ENCODE measurements at regions not wholly inside any gene's neighbourhood (a gene's known extent, or its start where the extent isn't known, plus 50 kb on each side); places are given as distances from the start of the nearest gene placed in this dataset.

GRCh38 chr10:29131952-29132547 lies 156.8 kb upstream of the LYZL1 start:
- no peak overlapping the region for H3K4me3 Mint-ChIP-seq
- H3K36me3 Mint-ChIP-seq (ENCODE audit: low read depth), result no peaks in the 10 kb centered on the region
- H3K27ac Mint-ChIP-seq (ENCODE audit: unreplicated experiment), result peak overlapping the region; percentile 40
- peaks cover 23% of the 10 kb centered on the region for H3K4me1 Mint-ChIP-seq
- TF ChIP-seq CTCF (conservative IDR thresholded peaks at IDR 0.05), result no peak
- H3K9me3 Mint-ChIP-seq, result peaks cover 2% of the 10 kb centered on the region
- no peaks in the 10 kb centered on the region for H3K27me3 Mint-ChIP-seq (ENCODE audit: low read depth)
- DNase-seq (ENCODE audit: low read depth, low spot score), result no peak

GRCh38 chr10:29132551-29133111 lies 156.2 kb upstream of the LYZL1 start:
- peaks cover 2% of the 10 kb centered on the region for H3K9me3 Mint-ChIP-seq
- H3K36me3 Mint-ChIP-seq (ENCODE audit: low read depth), result no peaks in the 10 kb centered on the region
- H3K27ac Mint-ChIP-seq (ENCODE audit: unreplicated experiment), result peak overlapping the region; percentile 40
- no peak for TF ChIP-seq CTCF (conservative IDR thresholded peaks at IDR 0.05)
- no peak overlapping the region for H3K4me3 Mint-ChIP-seq
- DNase-seq (ENCODE audit: low read depth, low spot score), result no peak
- no peaks in the 10 kb centered on the region for H3K27me3 Mint-ChIP-seq (ENCODE audit: low read depth)
- peaks cover 20% of the 10 kb centered on the region for H3K4me1 Mint-ChIP-seq

- no peaks in the 10 kb centered on the region for H3K36me3 Mint-ChIP-seq (ENCODE audit: low read depth)
- H3K4me3 Mint-ChIP-seq, result no peak overlapping the region
- no peak for TF ChIP-seq CTCF (conservative IDR thresholded peaks at IDR 0.05)
- no peaks in the 10 kb centered on the region for H3K27me3 Mint-ChIP-seq (ENCODE audit: low read depth)
- peaks cover 33% of the 10 kb centered on the region for H3K4me1 Mint-ChIP-seq
- no peak overlapping the region for H3K27ac Mint-ChIP-seq (ENCODE audit: unreplicated experiment)
- peaks cover under 1% of the 10 kb centered on the region for H3K9me3 Mint-ChIP-seq
- DNase-seq (ENCODE audit: low read depth, low spot score), result no peak
Observed at GRCh38 chr10:29135337-29135736, 153.5 kb upstream of the LYZL1 start.

GRCh38 chr10:29136411-29136810 lies 152.5 kb upstream of the LYZL1 start:
- H3K4me1 Mint-ChIP-seq, result peaks cover 35% of the 10 kb centered on the region
- H3K4me3 Mint-ChIP-seq, result no peak overlapping the region
- no peaks in the 10 kb centered on the region for H3K9me3 Mint-ChIP-seq
- no peak for DNase-seq (ENCODE audit: low read depth, low spot score)
- no peak overlapping the region for H3K27ac Mint-ChIP-seq (ENCODE audit: unreplicated experiment)
- no peaks in the 10 kb centered on the region for H3K36me3 Mint-ChIP-seq (ENCODE audit: low read depth)
- no peak for TF ChIP-seq CTCF (conservative IDR thresholded peaks at IDR 0.05)
- no peaks in the 10 kb centered on the region for H3K27me3 Mint-ChIP-seq (ENCODE audit: low read depth)

DNA sequence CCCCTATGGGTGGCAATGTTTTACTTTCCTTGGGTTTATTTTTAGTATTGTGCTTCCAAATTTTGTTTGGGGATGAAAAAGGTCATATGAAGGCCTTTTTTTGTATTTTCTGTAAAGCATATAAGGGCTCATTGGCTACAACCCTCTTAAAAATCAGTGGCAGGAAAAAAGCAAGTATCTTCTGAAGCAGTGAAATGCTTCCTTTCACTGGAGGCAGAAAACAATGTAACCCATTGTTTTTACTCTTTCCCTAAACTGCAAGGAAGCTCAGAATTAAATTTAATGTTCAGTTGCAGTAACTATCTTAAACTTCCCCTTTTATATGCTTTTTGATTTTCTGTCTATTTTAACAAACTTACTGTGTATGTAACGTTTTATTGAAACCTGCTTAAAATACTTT lies 148.7 kb upstream of the LYZL1 start:
- no peak for TF ChIP-seq CTCF (conservative IDR thresholded peaks at IDR 0.05)
- H3K4me3 Mint-ChIP-seq, result peak overlapping the region; percentile 58
- DNase-seq (ENCODE audit: low read depth, low spot score), result no peak
- H3K27me3 Mint-ChIP-seq (ENCODE audit: low read depth), result peaks cover 14% of the 10 kb centered on the region
- no peak overlapping the region for H3K27ac Mint-ChIP-seq (ENCODE audit: unreplicated experiment)
- no peaks in the 10 kb centered on the region for H3K9me3 Mint-ChIP-seq
- peaks cover 41% of the 10 kb centered on the region for H3K4me1 Mint-ChIP-seq
- no peaks in the 10 kb centered on the region for H3K36me3 Mint-ChIP-seq (ENCODE audit: low read depth)

All from neural crest cell (in vitro differentiated cells).